ENCODE measurements at regions not wholly inside any gene's neighbourhood (a gene's known extent, or its start where the extent isn't known, plus 50 kb on each side); places are given as distances from the start of the nearest gene placed in this dataset.
"Not testable (repeated sequence)": the region's sequence is repeated elsewhere in the genome, so short reads cannot be mapped to it uniquely, and the experiment has no call there.

GRCh38 chr21:35506352-35506751 is 457.2 kb upstream of the RUNX1 start:
- intact Hi-C loops (cut with DNase I; ENCODE audit: low total_unique reads) = no loop called here
- TF ChIP-seq POLR2A (IDR thresholded peaks at IDR 0.05) (no peak), CTCF (IDR thresholded peaks at IDR 0.05 in 4 of 5, conservative IDR thresholded peaks at IDR 0.05 in 1 of 5) (no peak)
- H3K4me1 ChIP-seq = peaks cover 11 to 17% of the 10 kb centered on the region in 2 donors
- no peak overlapping the region for H3K4me3 ChIP-seq
- no peaks in the 10 kb centered on the region for H3K36me3 ChIP-seq
- ATAC-seq = no peak
- in situ Hi-C loops (cut with MboI; ENCODE audit: low sequenced_read_pairs in 4 of 4) = no loop called here
- no peak overlapping the region for H3K27ac ChIP-seq
- no peaks in the 10 kb centered on the region for H3K27me3 ChIP-seq
- H3K9me3 ChIP-seq = no peaks in the 10 kb centered on the region
- no peak for DNase-seq

GRCh38 chr21:35504951-35505466 is 455.9 kb upstream of the RUNX1 start:
- H3K4me3 ChIP-seq = no peak overlapping the region
- ATAC-seq (no peak), DNase-seq (no peak)
- no peaks in the 10 kb centered on the region for H3K9me3 ChIP-seq
- intact Hi-C loops (cut with DNase I; ENCODE audit: low total_unique reads) = no loop called here
- H3K27ac ChIP-seq = no peak overlapping the region
- no peaks in the 10 kb centered on the region for H3K36me3 ChIP-seq
- H3K27me3 ChIP-seq = no peaks in the 10 kb centered on the region
- TF ChIP-seq CTCF (IDR thresholded peaks at IDR 0.05 in 4 of 5, conservative IDR thresholded peaks at IDR 0.05 in 1 of 5) = no peak
- TF ChIP-seq POLR2A (IDR thresholded peaks at IDR 0.05) = no peak
- peaks cover 11 to 17% of the 10 kb centered on the region in 2 donors for H3K4me1 ChIP-seq
- in situ Hi-C loops (cut with MboI; ENCODE audit: low sequenced_read_pairs in 4 of 4) = no loop called here

- Histone ChIP-seq H3K27me3 (no peaks in the 10 kb centered on the region), H3K9me3 (no peaks in the 10 kb centered on the region), H3K4me3 (no peak overlapping the region), H3K36me3 (no peaks in the 10 kb centered on the region), H3K27ac (no peak overlapping the region), H3K4me1 (peaks cover 11 to 17% of the 10 kb centered on the region in 2 donors)
- ATAC-seq = no peak
- intact Hi-C loops (cut with DNase I; ENCODE audit: low total_unique reads) = no loop called here
- TF ChIP-seq POLR2A (IDR thresholded peaks at IDR 0.05) (no peak), CTCF (IDR thresholded peaks at IDR 0.05 in 4 of 5, conservative IDR thresholded peaks at IDR 0.05 in 1 of 5) (no peak)
- DNase-seq = no peak
- in situ Hi-C loops (cut with MboI; ENCODE audit: low sequenced_read_pairs in 4 of 4) = no loop called here
Observed at GRCh38 chr21:35504277-35504676, 455.2 kb upstream of the RUNX1 start.

GRCh38 chr21:35503671-35504070 is 454.6 kb upstream of the RUNX1 start:
- Histone ChIP-seq H3K36me3 (no peaks in the 10 kb centered on the region), H3K27me3 (no peaks in the 10 kb centered on the region), H3K27ac (no peak overlapping the region), H3K4me3 (no peak overlapping the region), H3K4me1 (peaks cover 11 to 17% of the 10 kb centered on the region in 2 donors), H3K9me3 (no peaks in the 10 kb centered on the region)
- intact Hi-C loops (cut with DNase I; ENCODE audit: low total_unique reads) = no loop called here
- in situ Hi-C loops (cut with MboI; ENCODE audit: low sequenced_read_pairs in 4 of 4) = no loop called here
- ATAC-seq = no peak
- DNase-seq = no peak
- TF ChIP-seq CTCF (IDR thresholded peaks at IDR 0.05 in 4 of 5, conservative IDR thresholded peaks at IDR 0.05 in 1 of 5) = no peak
- TF ChIP-seq POLR2A (IDR thresholded peaks at IDR 0.05) = no peak

GRCh38 chr21:35502821-35503220 is 453.7 kb upstream of the RUNX1 start:
- TF ChIP-seq POLR2A (IDR thresholded peaks at IDR 0.05) = no peak
- TF ChIP-seq CTCF (IDR thresholded peaks at IDR 0.05 in 4 of 5, conservative IDR thresholded peaks at IDR 0.05 in 1 of 5) = no peak
- intact Hi-C loops (cut with DNase I; ENCODE audit: low total_unique reads) = no loop called here
- Histone ChIP-seq H3K27ac (no peak overlapping the region), H3K4me1 (peaks cover 11 to 13% of the 10 kb centered on the region in 2 donors), H3K27me3 (no peaks in the 10 kb centered on the region), H3K4me3 (no peak overlapping the region), H3K36me3 (no peaks in the 10 kb centered on the region), H3K9me3 (no peaks in the 10 kb centered on the region)
- DNase-seq = no peak
- in situ Hi-C loops (cut with MboI; ENCODE audit: low sequenced_read_pairs in 4 of 4) = no loop called here
- ATAC-seq = no peak

- H3K4me3 ChIP-seq; ATAC-seq; in situ Hi-C loops (cut with MboI; ENCODE audit: low sequenced_read_pairs in 4 of 4); DNase-seq; H3K27ac ChIP-seq; H3K4me1 ChIP-seq; H3K36me3 ChIP-seq; H3K9me3 ChIP-seq; H3K27me3 ChIP-seq; intact Hi-C loops (cut with DNase I; ENCODE audit: low total_unique reads): not testable (repeated sequence)
Observed at GRCh38 chr21:35497522-35497921, 448.4 kb upstream of the RUNX1 start.
